Rectal smooth muscle tissue (tissue), 1 donor: ENCODE measurements at regions not wholly inside any gene's neighbourhood (a gene's known extent, or its start where the extent isn't known, plus 50 kb on each side); places are given as distances from the start of the nearest gene placed in this dataset.
A peak's percentile ranks its signal among the peaks of the same experiment; 100 is the strongest.

Experiments used
- H3K27ac ChIP-seq: one replicate; pipeline ENCODE4 v1.7.0; 2013; ENCODE audit warnings: low read depth, low read length, inconsistent platforms
- H3K27me3 ChIP-seq: one replicate; pipeline ENCODE4 v1.7.0; 2013; ENCODE audit warnings: low read length; ENCODE audit not compliant: control insufficient read depth, insufficient read depth
- H3K36me3 ChIP-seq: one replicate; pipeline ENCODE4 v1.7.0; 2013; ENCODE audit warnings: low read length; ENCODE audit not compliant: control insufficient read depth, insufficient read depth
- H3K4me1 ChIP-seq: one replicate; pipeline ENCODE4 v1.7.0; 2013; ENCODE audit warnings: low read length; ENCODE audit not compliant: control insufficient read depth, insufficient read depth
- H3K4me3 ChIP-seq: one replicate; pipeline ENCODE4 v1.7.0; 2013; ENCODE audit warnings: low read length
- H3K9ac ChIP-seq: one replicate; pipeline ENCODE4 v1.7.0; 2013; ENCODE audit warnings: low read length

- H3K27ac ChIP-seq: no peak overlapping the region
- H3K9ac ChIP-seq: no peak overlapping the region
- H3K27me3 ChIP-seq: no peaks in the 10 kb centered on the region
- H3K4me3 ChIP-seq: no peak overlapping the region
- no peaks in the 10 kb centered on the region for H3K4me1 ChIP-seq
- no peaks in the 10 kb centered on the region for H3K36me3 ChIP-seq
Observed at GRCh38 chr2:37825586-37825985, 99.5 kb upstream of the RMDN2 start.

- H3K9ac ChIP-seq: no peak overlapping the region
- no peak overlapping the region for H3K4me3 ChIP-seq
- H3K27me3 ChIP-seq: no peaks in the 10 kb centered on the region
- H3K4me1 ChIP-seq: no peaks in the 10 kb centered on the region
- no peaks in the 10 kb centered on the region for H3K36me3 ChIP-seq
- no peak overlapping the region for H3K27ac ChIP-seq
Observed at GRCh38 chr2:37826611-37827010, 98.5 kb upstream of the RMDN2 start.

GRCh38 chr2:37827455-37827854, 97.6 kb upstream of the RMDN2 start:
- Histone ChIP-seq H3K9ac (no peak overlapping the region), H3K36me3 (no peaks in the 10 kb centered on the region), H3K4me3 (no peak overlapping the region), H3K27ac (no peak overlapping the region), H3K4me1 (no peaks in the 10 kb centered on the region), H3K27me3 (no peaks in the 10 kb centered on the region)

- no peaks in the 10 kb centered on the region for H3K4me1 ChIP-seq
- no peak overlapping the region for H3K9ac ChIP-seq
- H3K27me3 ChIP-seq: no peaks in the 10 kb centered on the region
- H3K27ac ChIP-seq: no peak overlapping the region
- no peak overlapping the region for H3K4me3 ChIP-seq
- no peaks in the 10 kb centered on the region for H3K36me3 ChIP-seq
Observed at GRCh38 chr2:37827911-37828511, 97.1 kb upstream of the RMDN2 start.

GRCh38 chr2:37829202-37829601, 95.9 kb upstream of the RMDN2 start:
- no peaks in the 10 kb centered on the region for H3K4me1 ChIP-seq
- H3K27ac ChIP-seq: no peak overlapping the region
- H3K27me3 ChIP-seq: no peaks in the 10 kb centered on the region
- no peaks in the 10 kb centered on the region for H3K36me3 ChIP-seq
- H3K9ac ChIP-seq: no peak overlapping the region
- H3K4me3 ChIP-seq: no peak overlapping the region

- no peak overlapping the region for H3K27ac ChIP-seq
- H3K27me3 ChIP-seq: no peaks in the 10 kb centered on the region
- no peaks in the 10 kb centered on the region for H3K36me3 ChIP-seq
- no peak overlapping the region for H3K9ac ChIP-seq
- no peaks in the 10 kb centered on the region for H3K4me1 ChIP-seq
- H3K4me3 ChIP-seq: no peak overlapping the region
Observed at GRCh38 chr2:37829616-37830395, 95.3 kb upstream of the RMDN2 start.

GRCh38 chr2:37830636-37831035, 94.5 kb upstream of the RMDN2 start:
- H3K27ac ChIP-seq: no peak overlapping the region
- H3K9ac ChIP-seq: no peak overlapping the region
- no peak overlapping the region for H3K4me3 ChIP-seq
- H3K27me3 ChIP-seq: no peaks in the 10 kb centered on the region
- no peaks in the 10 kb centered on the region for H3K36me3 ChIP-seq
- no peaks in the 10 kb centered on the region for H3K4me1 ChIP-seq

- Histone ChIP-seq H3K4me3 (no peak overlapping the region), H3K27ac (no peak overlapping the region), H3K36me3 (no peaks in the 10 kb centered on the region), H3K9ac (no peak overlapping the region), H3K27me3 (no peaks in the 10 kb centered on the region), H3K4me1 (no peaks in the 10 kb centered on the region)
Observed at GRCh38 chr2:37831081-37831780, 93.9 kb upstream of the RMDN2 start.

- H3K4me1 ChIP-seq: no peaks in the 10 kb centered on the region
- peak overlapping the region; percentile 10 for H3K27ac ChIP-seq
- H3K9ac ChIP-seq: no peak overlapping the region
- no peak overlapping the region for H3K4me3 ChIP-seq
- H3K27me3 ChIP-seq: no peaks in the 10 kb centered on the region
- no peaks in the 10 kb centered on the region for H3K36me3 ChIP-seq
Observed at GRCh38 chr2:37832590-37833197, 92.4 kb upstream of the RMDN2 start.

GRCh38 chr2:37833423-37833822, 91.7 kb upstream of the RMDN2 start:
- peaks cover 5% of the 10 kb centered on the region for H3K4me1 ChIP-seq
- no peak overlapping the region for H3K4me3 ChIP-seq
- H3K27ac ChIP-seq: no peak overlapping the region
- no peaks in the 10 kb centered on the region for H3K36me3 ChIP-seq
- no peaks in the 10 kb centered on the region for H3K27me3 ChIP-seq
- H3K9ac ChIP-seq: no peak overlapping the region

GRCh38 chr2:37836270-37836669, 88.8 kb upstream of the RMDN2 start:
- no peak overlapping the region for H3K27ac ChIP-seq
- H3K27me3 ChIP-seq: no peaks in the 10 kb centered on the region
- H3K36me3 ChIP-seq: no peaks in the 10 kb centered on the region
- peaks cover 10% of the 10 kb centered on the region for H3K4me1 ChIP-seq
- H3K9ac ChIP-seq: no peak overlapping the region
- no peak overlapping the region for H3K4me3 ChIP-seq

GRCh38 chr2:37836711-37837110, 88.4 kb upstream of the RMDN2 start:
- Histone ChIP-seq H3K27me3 (no peaks in the 10 kb centered on the region), H3K27ac (peak overlapping the region; percentile 68)

More at GRCh38 chr2:37836711-37837110, 88.4 kb upstream of the RMDN2 start:
- Histone ChIP-seq H3K4me1 (peaks cover 10% of the 10 kb centered on the region), H3K9ac (no peak overlapping the region), H3K4me3 (no peak overlapping the region), H3K36me3 (no peaks in the 10 kb centered on the region)
